SKM-1 treated with dmso at 0.1 percent for 144 hours (cell line): ENCODE measurements at regions not wholly inside any gene's neighbourhood (a gene's known extent, or its start where the extent isn't known, plus 50 kb on each side); places are given as distances from the start of the nearest gene placed in this dataset.
"Not testable (repeated sequence)": the region's sequence is repeated elsewhere in the genome, so short reads cannot be mapped to it uniquely, and the experiment has no call there.

Source experiments
- DNase-seq: peaks from one replicate; lab custom pipeline; 2025; ENCODE audit not compliant: unreplicated experiment; lab: John Stamatoyannopoulos, UW

GRCh38 chr1:218904416-218904815 is 269.3 kb upstream of the LYPLAL1 start:
- no peak for DNase-seq

GRCh38 chr1:218916720-218917119 is 257.0 kb upstream of the LYPLAL1 start:
- no peak for DNase-seq

GRCh38 chr1:218917656-218918055 is 256.0 kb upstream of the LYPLAL1 start:
- no peak for DNase-seq

- no peak for DNase-seq
These were observed 247.9 kb upstream of the LYPLAL1 start for GRCh38 chr1:218925777-218926176.

GRCh38 chr1:218926631-218927030 is 247.0 kb upstream of the LYPLAL1 start:
- no peak for DNase-seq

- no peak for DNase-seq
These were observed 243.7 kb upstream of the LYPLAL1 start for GRCh38 chr1:218930000-218930399.

GRCh38 chr1:218930472-218931241 is 243.0 kb upstream of the LYPLAL1 start:
- no peak for DNase-seq

- DNase-seq = no peak
These were observed 242.4 kb upstream of the LYPLAL1 start for GRCh38 chr1:218931324-218931723.

GRCh38 chr1:218933513-218933912 is 240.2 kb upstream of the LYPLAL1 start:
- no peak for DNase-seq

- not testable (repeated sequence) for DNase-seq
These were observed 238.3 kb upstream of the LYPLAL1 start for GRCh38 chr1:218935408-218935807.

GRCh38 chr1:218938259-218938658 is 235.4 kb upstream of the LYPLAL1 start:
- no peak for DNase-seq

GRCh38 chr1:218939095-218939494 is 234.6 kb upstream of the LYPLAL1 start:
- no peak for DNase-seq

GRCh38 chr1:218942431-218942830 is 231.2 kb upstream of the LYPLAL1 start:
- DNase-seq = no peak

- DNase-seq = no peak
These were observed 230.3 kb upstream of the LYPLAL1 start for GRCh38 chr1:218943371-218943770.

GRCh38 chr1:218945050-218945449 is 228.6 kb upstream of the LYPLAL1 start:
- no peak for DNase-seq

GRCh38 chr1:218946147-218946546 is 227.5 kb upstream of the LYPLAL1 start:
- DNase-seq = no peak

GRCh38 chr1:218948446-218948845 is 225.2 kb upstream of the LYPLAL1 start:
- DNase-seq = no peak

- DNase-seq = no peak
These were observed 220.3 kb upstream of the LYPLAL1 start for GRCh38 chr1:218953386-218953785.

- DNase-seq = no peak
These were observed 215.7 kb upstream of the LYPLAL1 start for GRCh38 chr1:218957971-218958370.

- no peak for DNase-seq
These were observed 213.9 kb upstream of the LYPLAL1 start for GRCh38 chr1:218959784-218960183.

- DNase-seq = no peak
These were observed 209.1 kb upstream of the LYPLAL1 start for GRCh38 chr1:218964471-218965185.

GRCh38 chr1:218965821-218966220 is 207.9 kb upstream of the LYPLAL1 start:
- DNase-seq = no peak
